Right cardiac atrium (tissue), 5 donors: ENCODE measurements at regions not wholly inside any gene's neighbourhood (a gene's known extent, or its start where the extent isn't known, plus 50 kb on each side); places are given as distances from the start of the nearest gene placed in this dataset.
"Not testable (repeated sequence)": the region's sequence is repeated elsewhere in the genome, so short reads cannot be mapped to it uniquely, and the experiment has no call there.

Experiments
- ATAC-seq, 2 donors: fragments of 200-7000 bp; cut with Tn5 transposase; one replicate each; pipeline versions ENCODE4 v1.8.0 to v1.9.1; 2020; ENCODE audit warnings: moderate library complexity in 2 of 2, mild to moderate bottlenecking in 1 of 2
- DNase-seq, 3 donors: peaks; one replicate each; pipeline ENCODE4 v3.0.0-alpha.2; 2020
- H3K27ac ChIP-seq: one replicate; pipeline ENCODE4 v1.5.1; 2013; ENCODE audit warnings: mild to moderate bottlenecking, low read length, control low read depth, moderate library complexity
- H3K27me3 ChIP-seq: one replicate; pipeline ENCODE4 v1.6.1; 2013; ENCODE audit not compliant: control insufficient read depth, insufficient read depth
- H3K4me1 ChIP-seq: one replicate; pipeline ENCODE4 v1.6.1; 2013; ENCODE audit warnings: low read length; ENCODE audit not compliant: control insufficient read depth, insufficient read depth
- H3K4me3 ChIP-seq: one replicate; pipeline ENCODE4 v1.5.1; 2013; ENCODE audit warnings: low read length, control low read depth
- H3K9me3 ChIP-seq: one replicate; pipeline ENCODE4 v1.6.1; 2013; ENCODE audit warnings: low read length; ENCODE audit not compliant: control insufficient read depth
- WGBS: extraction: QIAGEN DNeasy Blood & Tissue Kit; methylation state at CpG from one replicate; pipeline ENCODE4 v1.1.7; 2013; 5-methylcytosine and 5-hydroxymethylcytosine counted together
- intact Hi-C, 4 donors: fragments of 100-400 bp; cut with DNase I; formaldehyde crosslinking; loops; one replicate each; pipeline versions ENCODE4 v1.11.0 to v1.14.0; 2022 to 2023
- donor health status: healthy with polysubstance abuse.
- donor health status: DM: no; HTN: yes; CAD: no.
- donor health status: DM: no; HTN: no; CAD: no.
- donor health status: DM: no; HTN: yes; CAD: no; lungs with severe emphysema.
- donor health status: DM: yes; HTN: yes; CAD: no.

- Histone ChIP-seq H3K4me3 (no peak overlapping the region), H3K27me3 (no peaks in the 10 kb centered on the region), H3K27ac (peak overlapping the region; percentile 83), H3K9me3 (no peaks in the 10 kb centered on the region), H3K4me1 (no peaks in the 10 kb centered on the region)
- ATAC-seq (peak; percentile 79 to 83), DNase-seq (peak; percentile 44 to 83 (median 72))
- WGBS = 38% methylated on average over 13 of the region's 13 CpGs
- intact Hi-C loops = no loop called here
These were observed 68.4 kb upstream of the RBM24 start for GRCh38 chr6:17212546-17213371.

DNA sequence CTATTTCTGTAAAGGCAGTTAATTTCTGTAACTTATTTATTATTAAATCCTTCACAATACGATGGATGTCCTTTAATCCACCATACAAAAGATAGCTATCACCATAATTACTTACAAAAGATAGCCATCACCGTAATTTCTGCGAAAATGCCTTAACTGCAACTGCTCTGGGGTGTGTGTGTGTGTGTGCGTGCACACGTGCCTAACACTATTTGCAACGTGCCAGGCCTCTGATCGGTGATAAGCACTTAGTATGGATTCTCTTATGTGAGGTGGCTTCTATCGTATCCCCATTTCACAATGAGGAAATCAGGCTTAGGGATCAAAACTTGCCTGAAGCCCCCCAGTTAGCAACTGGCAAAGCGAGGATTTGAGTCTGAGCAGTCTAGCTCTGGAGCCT, 67.1 kb upstream of the RBM24 start:
- H3K9me3 ChIP-seq = no peaks in the 10 kb centered on the region
- DNase-seq = no peak
- intact Hi-C loops = no loop called here
- no peak overlapping the region for H3K4me3 ChIP-seq
- H3K4me1 ChIP-seq = no peaks in the 10 kb centered on the region
- WGBS = 83% methylated on average over 9 of the region's 9 CpGs
- H3K27me3 ChIP-seq = no peaks in the 10 kb centered on the region
- no peak overlapping the region for H3K27ac ChIP-seq
- no peak for ATAC-seq

DNA sequence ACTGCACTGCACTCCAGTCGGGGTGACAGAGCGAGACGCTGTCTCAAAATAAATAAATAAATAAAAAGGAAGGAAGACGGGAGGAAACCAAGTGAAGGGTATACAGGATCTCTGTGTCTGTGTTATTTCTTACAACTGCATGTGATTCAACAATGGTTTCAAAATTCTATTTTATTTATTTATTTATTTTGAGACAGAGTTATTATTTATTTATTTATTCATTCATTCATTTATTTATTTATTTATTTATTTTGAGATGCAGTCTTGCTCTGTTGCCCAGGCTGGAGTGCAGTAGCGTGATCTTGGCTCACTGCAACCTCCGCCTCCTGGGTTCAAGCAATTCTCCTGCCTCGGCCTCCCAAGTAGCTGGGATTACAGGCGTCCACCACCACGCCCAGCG, 64.2 kb upstream of the RBM24 start:
- 95% methylated on average over 10 of the region's 10 CpGs for WGBS
- H3K4me3 ChIP-seq, H3K4me1 ChIP-seq, H3K9me3 ChIP-seq, H3K27ac ChIP-seq, ATAC-seq, intact Hi-C loops, H3K27me3 ChIP-seq, DNase-seq: not testable (repeated sequence)

- H3K9me3 ChIP-seq = no peaks in the 10 kb centered on the region
- DNase-seq (no peak), ATAC-seq (peak in 1 of 2 donors; percentile 74)
- 68% methylated on average over 6 of the region's 6 CpGs for WGBS
- peak overlapping the region; percentile 25 for H3K27ac ChIP-seq
- no peaks in the 10 kb centered on the region for H3K27me3 ChIP-seq
- intact Hi-C loops = no loop called here
- H3K4me3 ChIP-seq = no peak overlapping the region
- H3K4me1 ChIP-seq = no peaks in the 10 kb centered on the region
These were observed 63.0 kb upstream of the RBM24 start for GRCh38 chr6:17218023-17218748.

DNA sequence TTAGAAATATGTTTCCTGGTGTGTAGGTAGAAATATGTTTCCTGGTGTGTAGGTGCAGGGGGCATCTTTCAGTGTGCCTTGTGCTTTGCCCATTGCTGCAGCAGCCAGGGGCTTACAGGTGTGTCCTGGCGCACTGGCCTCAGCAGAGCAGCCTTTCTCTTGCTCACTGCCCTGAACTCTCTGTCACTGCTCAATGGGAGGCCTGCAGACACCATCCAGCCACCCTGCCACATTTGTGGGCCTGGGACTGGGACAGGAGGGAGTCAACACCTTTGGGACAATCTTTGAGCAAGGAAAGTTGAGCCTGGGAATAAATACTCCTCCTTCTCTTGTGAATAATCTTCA, 62.4 kb upstream of the RBM24 start:
- ATAC-seq = peak in 1 of 2 donors; percentile 29

GRCh38 chr6:17219098-17219497, 62.1 kb upstream of the RBM24 start:
- ATAC-seq (no peak), DNase-seq (no peak)
- Histone ChIP-seq H3K4me1 (no peaks in the 10 kb centered on the region), H3K4me3 (no peak overlapping the region), H3K9me3 (no peaks in the 10 kb centered on the region), H3K27ac (no peak overlapping the region), H3K27me3 (no peaks in the 10 kb centered on the region)
- 75% methylated on average over 5 of the region's 5 CpGs for WGBS
- intact Hi-C loops = no loop called here

More for the DNA sequence above, 62.4 kb upstream of the RBM24 start:
- WGBS = 92% methylated on average over 1 of the region's 1 CpG
- H3K4me1 ChIP-seq = no peaks in the 10 kb centered on the region
- H3K27me3 ChIP-seq = no peaks in the 10 kb centered on the region
- H3K9me3 ChIP-seq = no peaks in the 10 kb centered on the region
- peak overlapping the region; percentile 20 for H3K27ac ChIP-seq
- intact Hi-C loops = no loop called here
- DNase-seq = no peak
- no peak overlapping the region for H3K4me3 ChIP-seq

- Histone ChIP-seq H3K4me1 (no peaks in the 10 kb centered on the region), H3K27me3 (no peaks in the 10 kb centered on the region), H3K9me3 (no peaks in the 10 kb centered on the region), H3K4me3 (no peak overlapping the region), H3K27ac (no peak overlapping the region)
- intact Hi-C loops = no loop called here
- no peak for ATAC-seq
- 65% methylated on average over 12 of the region's 12 CpGs for WGBS
- no peak for DNase-seq
These were observed 60.9 kb upstream of the RBM24 start for GRCh38 chr6:17220040-17220910.

GRCh38 chr6:17224056-17224455, 57.1 kb upstream of the RBM24 start:
- 96% methylated on average over 3 of the region's 3 CpGs for WGBS
- Histone ChIP-seq H3K27me3 (no peaks in the 10 kb centered on the region), H3K4me1 (no peaks in the 10 kb centered on the region), H3K27ac (no peak overlapping the region), H3K9me3 (no peaks in the 10 kb centered on the region), H3K4me3 (no peak overlapping the region)
- intact Hi-C loops = no loop called here
- no peak for DNase-seq
- no peak for ATAC-seq

GRCh38 chr6:17224501-17224900, 56.7 kb upstream of the RBM24 start:
- H3K4me3 ChIP-seq, H3K4me1 ChIP-seq, H3K27ac ChIP-seq, H3K9me3 ChIP-seq, ATAC-seq, DNase-seq, intact Hi-C loops, H3K27me3 ChIP-seq: not testable (repeated sequence)
- 82% methylated on average over 5 of the region's 5 CpGs for WGBS

- DNase-seq (no peak), ATAC-seq (peak; percentile 57 to 70)
- H3K9me3 ChIP-seq = no peaks in the 10 kb centered on the region
- intact Hi-C loops = loop anchor here in 1 of 4 donors (5.0 kb wide), 1 partner anchor 46 kb away; no protein-coding TSS in a partner anchor
- no peaks in the 10 kb centered on the region for H3K27me3 ChIP-seq
- H3K4me1 ChIP-seq = no peaks in the 10 kb centered on the region
- peak overlapping the region; percentile 43 for H3K27ac ChIP-seq
- no peak overlapping the region for H3K4me3 ChIP-seq
- 26% methylated on average over 3 of the region's 3 CpGs for WGBS
These were observed 55.2 kb upstream of the RBM24 start for GRCh38 chr6:17225767-17226630.
